Uterus (tissue), 2 donors: ENCODE measurements at regions not wholly inside any gene's neighbourhood (a gene's known extent, or its start where the extent isn't known, plus 50 kb on each side); places are given as distances from the start of the nearest gene placed in this dataset.

Experiments
- POLR2A ChIP-seq, 2 donors: fragments of 450-650 bp; IDR thresholded peaks; one replicate each; pipeline ENCODE4 v1.6.1; 2016; ENCODE audit warnings: antibody characterized with exemption in 2 of 2, mild to moderate bottlenecking in 1 of 2, moderate library complexity in 1 of 2
- TF ChIP-seq, protein P1 (sequence below), 4 experiments: fragments of 200-600 bp in 2 of 4; fragments of 450-650 bp in 2 of 4; sonication (generic) in 2 of 4; IDR thresholded peaks; one replicate each; pipeline ENCODE4 v1.5.1; 2016 to 2019; ENCODE audit warnings: antibody characterized with exemption in 4 of 4, mild to moderate bottlenecking in 2 of 4, moderate library complexity in 1 of 4

DNA sequence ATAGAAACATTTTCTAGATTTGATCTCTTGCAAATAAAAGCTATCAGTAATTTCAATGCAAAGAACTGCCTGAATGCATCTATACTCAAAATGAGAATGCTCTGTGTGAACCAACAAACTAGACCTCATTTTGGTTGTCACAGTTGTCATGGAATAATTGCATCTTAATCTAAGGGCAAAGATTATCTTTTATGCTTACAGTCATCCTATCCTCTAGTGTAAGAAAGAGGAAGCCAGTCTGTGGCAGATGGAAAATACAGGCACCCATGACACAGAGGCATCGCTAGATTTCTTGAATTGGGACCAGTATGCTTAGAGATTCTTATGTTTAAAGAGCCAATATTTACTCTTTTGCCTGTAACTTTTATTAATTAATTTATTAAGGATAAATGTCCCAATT, 95.0 kb downstream of the MACIR start:
- TF ChIP-seq, protein P1, sequence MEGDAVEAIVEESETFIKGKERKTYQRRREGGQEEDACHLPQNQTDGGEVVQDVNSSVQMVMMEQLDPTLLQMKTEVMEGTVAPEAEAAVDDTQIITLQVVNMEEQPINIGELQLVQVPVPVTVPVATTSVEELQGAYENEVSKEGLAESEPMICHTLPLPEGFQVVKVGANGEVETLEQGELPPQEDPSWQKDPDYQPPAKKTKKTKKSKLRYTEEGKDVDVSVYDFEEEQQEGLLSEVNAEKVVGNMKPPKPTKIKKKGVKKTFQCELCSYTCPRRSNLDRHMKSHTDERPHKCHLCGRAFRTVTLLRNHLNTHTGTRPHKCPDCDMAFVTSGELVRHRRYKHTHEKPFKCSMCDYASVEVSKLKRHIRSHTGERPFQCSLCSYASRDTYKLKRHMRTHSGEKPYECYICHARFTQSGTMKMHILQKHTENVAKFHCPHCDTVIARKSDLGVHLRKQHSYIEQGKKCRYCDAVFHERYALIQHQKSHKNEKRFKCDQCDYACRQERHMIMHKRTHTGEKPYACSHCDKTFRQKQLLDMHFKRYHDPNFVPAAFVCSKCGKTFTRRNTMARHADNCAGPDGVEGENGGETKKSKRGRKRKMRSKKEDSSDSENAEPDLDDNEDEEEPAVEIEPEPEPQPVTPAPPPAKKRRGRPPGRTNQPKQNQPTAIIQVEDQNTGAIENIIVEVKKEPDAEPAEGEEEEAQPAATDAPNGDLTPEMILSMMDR (IDR thresholded peaks at IDR 0.05), result no peak
- TF ChIP-seq POLR2A (IDR thresholded peaks at IDR 0.05), result no peak
